GM12878 (cell line): ENCODE measurements at regions not wholly inside any gene's neighbourhood (a gene's known extent, or its start where the extent isn't known, plus 50 kb on each side); places are given as distances from the start of the nearest gene placed in this dataset.

Experiments used
- ATAC-seq: fragments of 200-7000 bp; cut with Tn5 transposase; 3 replicates; pipeline ENCODE4 v1.9.1; 2020; ENCODE audit warnings: mild to moderate bottlenecking, moderate library complexity
- BruUV-seq: library from RNA; stranded (reverse); fragments of 400-500 nt; replicated peaks from 2 replicates; lab custom pipeline; 2021; lab: Mats Ljungman, UMichigan
- CTCF ChIA-PET: fragments of 300-600 bp; sonication (Branson Sonifier 250); formaldehyde crosslinking; extraction: SDS; loops from one replicate; lab custom pipeline; 2021; ENCODE audit warnings: inconsistent platforms; lab: Yijun Ruan, JAX
- POLR2A ChIA-PET: fragments of 350-600 bp; formaldehyde crosslinking; extraction: SDS; loops from one replicate; lab custom pipeline; 2021; ENCODE audit warnings: inconsistent platforms; lab: Charles Lee
- RAD21 ChIA-PET: fragments of 300-600 bp; sonication (Branson Sonifier 250); formaldehyde crosslinking; loops from one replicate; lab custom pipeline; 2023; ENCODE audit warnings: antibody characterized with exemption; ENCODE audit not compliant: unreplicated experiment; lab: Charles Lee
- SMC1A ChIA-PET: fragments of 300-600 bp; sonication (Branson Sonifier 250); formaldehyde crosslinking; loops from one replicate; lab custom pipeline; 2023; ENCODE audit not compliant: unreplicated experiment, uncharacterized antibody; lab: Charles Lee
- DNase-seq: peaks from one replicate; pipeline ENCODE4 v3.0.0-alpha.2; 2011; ENCODE audit warnings: low read depth, low spot score
- FAIRE-seq: peaks from 3 replicates; lab custom pipeline; 2011; peaks lifted over from hg19 to GRCh38; lab: Jason Lieb, UNC
- H2AFZ ChIP-seq: 2 replicates; pipeline ENCODE4 v1.6.0; 2011; ENCODE audit warnings: low read depth, low read length, control low read depth; ENCODE audit not compliant: control insufficient read depth
- H3K27ac ChIP-seq: 2 replicates; pipeline ENCODE4 v1.5.1; 2011; ENCODE audit warnings: control low read depth; ENCODE audit not compliant: control insufficient read depth, insufficient read depth
- H3K27me3 ChIP-seq, 2 experiments: replicated peaks in 1 of 2; 2 replicates each; pipeline versions ENCODE4 v1.6.0 to v1.6.1; 2011; ENCODE audit warnings: low read length in 1 of 2; ENCODE audit not compliant: control insufficient read depth in 2 of 2, insufficient read depth in 2 of 2
- H3K36me3 ChIP-seq, 2 experiments: 2 replicates each; pipeline ENCODE4 v1.5.1; 2011; ENCODE audit warnings: low read length in 1 of 2; ENCODE audit not compliant: control insufficient read depth in 2 of 2, insufficient read depth in 2 of 2
- H3K4me1 ChIP-seq: 2 replicates; pipeline ENCODE4 v1.6.1; 2011; ENCODE audit warnings: mild to moderate bottlenecking, low read length, moderate library complexity, mixed read lengths; ENCODE audit not compliant: control insufficient read depth, insufficient read depth
- H3K4me2 ChIP-seq: 2 replicates; pipeline ENCODE4 v1.6.0; 2011; ENCODE audit warnings: control low read depth; ENCODE audit not compliant: control insufficient read depth, insufficient read depth
- H3K4me3 ChIP-seq: fragments of 200-600 bp; sonication (generic); 2 replicates; pipeline ENCODE4 v1.5.1; 2016
- H3K79me2 ChIP-seq: 2 replicates; pipeline ENCODE4 v1.6.0; 2011; ENCODE audit warnings: low read length; ENCODE audit not compliant: control insufficient read depth, insufficient read depth
- H3K9ac ChIP-seq: 2 replicates; pipeline ENCODE4 v1.8.0; 2011; ENCODE audit warnings: low read length, control low read depth, mixed read lengths; ENCODE audit not compliant: control insufficient read depth, insufficient read depth
- H3K9me3 ChIP-seq: replicated peaks from 3 replicates; pipeline ENCODE4 v1.5.1; 2011; ENCODE audit warnings: mild to moderate bottlenecking, low read length; ENCODE audit not compliant: control insufficient read depth, insufficient read depth
- H4K20me1 ChIP-seq: 2 replicates; pipeline ENCODE4 v1.6.0; 2011; ENCODE audit not compliant: control insufficient read depth, insufficient read depth
- EP300 ChIP-seq, 2 experiments: fragments of 150-350 bp in 1 of 2; IDR thresholded peaks; 2 replicates each; pipeline ENCODE4 v1.6.1; 2011 to 2012; ENCODE audit warnings: low read depth in 2 of 2, low read length in 2 of 2, borderline replicate concordance in 1 of 2, improper control_type of control experiment in 1 of 2, inconsistent platforms in 1 of 2; ENCODE audit not compliant: control insufficient read depth in 1 of 2
- FOS ChIP-seq: IDR thresholded peaks from 3 replicates; pipeline ENCODE4 v1.6.1; 2011; ENCODE audit warnings: borderline replicate concordance; ENCODE audit not compliant: insufficient read length; ENCODE audit errors: extremely low read depth
- NR2F1 ChIP-seq: fragments of 450-650 bp; conservative IDR thresholded peaks from 2 replicates; pipeline ENCODE4 v1.6.1; 2017; ENCODE audit warnings: mild to moderate bottlenecking
- PML ChIP-seq: IDR thresholded peaks from 2 replicates; pipeline ENCODE4 v1.6.1; 2012; ENCODE audit warnings: low read length, inconsistent platforms
- RUNX3 ChIP-seq: IDR thresholded peaks from 2 replicates; pipeline ENCODE4 v1.6.1; 2012; ENCODE audit warnings: low read length, inconsistent platforms
- SPI1 ChIP-seq: IDR thresholded peaks from 2 replicates; pipeline ENCODE4 v1.6.1; 2011; ENCODE audit warnings: low read depth, mild to moderate bottlenecking, low read length, moderate library complexity, borderline replicate concordance; ENCODE audit not compliant: insufficient read depth
- ZBED1 ChIP-seq: IDR thresholded peaks from 2 replicates; pipeline ENCODE4 v1.6.1; 2016; ENCODE audit warnings: borderline replicate concordance
- WGBS: methylation state at CpG from one replicate; pipeline ENCODE4 v1.1.6; 2016; ENCODE audit warnings: low lambda C conversion rate; ENCODE audit not compliant: insufficient replicate concordance, insufficient coverage; ENCODE audit errors: missing lambda C conversion rate; 5-methylcytosine and 5-hydroxymethylcytosine counted together
- in situ Hi-C: fragments of 300-500 bp; cut with MboI; formaldehyde crosslinking; loops from 9 replicates; pipeline ENCODE4 v1.14.3; 2018; ENCODE audit warnings: mixed read lengths
- intact Hi-C: fragments of 100-400 bp; cut with micrococcal nuclease; formaldehyde crosslinking; loops from one replicate; pipeline ENCODE4 v1.14.2; 2022; ENCODE audit not compliant: unreplicated experiment

GRCh38 chr17:65395924-65396323, 165.5 kb downstream of the AXIN2 start (continued):
- TF ChIP-seq PML (no peak), NR2F1 (no peak), EP300 (IDR thresholded peaks at IDR 0.05; ENCODE audit: borderline replicate concordance in 1 of 2, control insufficient read depth in 1 of 2, low read depth in 2 of 2, low read length in 2 of 2) (no peak)

- Histone ChIP-seq H3K27me3 (no peaks in the 10 kb centered on the region), H3K4me1 (no peaks in the 10 kb centered on the region), H4K20me1 (no peaks in the 10 kb centered on the region), H3K9me3 (no peaks in the 10 kb centered on the region; the same call in 2 of the 3 replicates), H3K4me2 (no peak overlapping the region), H2AFZ (no peak overlapping the region), H3K36me3 (no peaks in the 10 kb centered on the region), H3K79me2 (no peaks in the 10 kb centered on the region), H3K9ac (no peak overlapping the region), H3K4me3 (no peak overlapping the region), H3K27ac (no peak overlapping the region)
- DNase-seq (no peak), ATAC-seq (no peak), FAIRE-seq (no peak)
- intact Hi-C loops: no loop called here
- ChIA-PET CTCF (no interaction called here), RAD21 (no interaction called here), SMC1A (no interaction called here), POLR2A (no interaction called here)
- WGBS: 7% methylated on average over 3 of the region's 3 CpGs
- TF ChIP-seq FOS: no peak
- no peak for TF ChIP-seq RUNX3
- no peak for TF ChIP-seq ZBED1
- TF ChIP-seq SPI1: peak; percentile 66; the same call in 1 of the 2 replicates
- in situ Hi-C loops: no loop called here
- no TSS peak for BruUV-seq
Observed at GRCh38 chr17:65394811-65395472, 166.5 kb downstream of the AXIN2 start.
